Neutrophil (primary cell): ENCODE measurements at regions not wholly inside any gene's neighbourhood (a gene's known extent, or its start where the extent isn't known, plus 50 kb on each side); places are given as distances from the start of the nearest gene placed in this dataset.

Source experiments
- H3K27ac ChIP-seq: fragments of 200-600 bp; sonication (generic); 2 replicates; pipeline ENCODE4 v1.5.1; 2016; ENCODE audit warnings: mild to moderate bottlenecking, moderate library complexity
- H3K27me3 ChIP-seq: fragments of 200-600 bp; sonication (generic); 2 replicates; pipeline ENCODE4 v1.6.0; 2016; ENCODE audit warnings: mild to moderate bottlenecking
- H3K36me3 ChIP-seq: fragments of 200-600 bp; sonication (generic); 2 replicates; pipeline ENCODE4 v1.5.1; 2017
- H3K4me1 ChIP-seq, 2 experiments: fragments of 200-600 bp in 1 of 2; sonication (generic) in 1 of 2; 1 replicate in 1 of 2; 2 replicates in 1 of 2; pipeline versions ENCODE4 v1.5.1 to v1.6.1; 2013 to 2016; ENCODE audit warnings: low read depth in 1 of 2, low read length in 1 of 2, mild to moderate bottlenecking in 1 of 2, moderate library complexity in 1 of 2; ENCODE audit not compliant: control insufficient read depth in 1 of 2, insufficient read depth in 1 of 2
- H3K4me3 ChIP-seq, 2 experiments: fragments of 200-600 bp in 1 of 2; sonication (generic) in 1 of 2; 1 replicate in 1 of 2; 2 replicates in 1 of 2; pipeline ENCODE4 v1.5.1; 2013 to 2016; ENCODE audit warnings: low read depth in 1 of 2, low read length in 1 of 2, mild to moderate bottlenecking in 1 of 2, moderate library complexity in 1 of 2
- H3K9me3 ChIP-seq: fragments of 200-600 bp; sonication (generic); 2 replicates; pipeline ENCODE4 v1.5.1; 2016
- CTCF ChIP-seq: fragments of 200-600 bp; sonication (generic); IDR thresholded peaks from 2 replicates; pipeline ENCODE4 v1.5.1; 2016; ENCODE audit warnings: antibody characterized with exemption

GRCh38 chr2:223238301-223238700 lies 186.3 kb downstream of the KCNE4 start:
- Histone ChIP-seq H3K27me3 (no peaks in the 10 kb centered on the region), H3K27ac (no peak overlapping the region), H3K4me3 (no peak overlapping the region), H3K36me3 (no peaks in the 10 kb centered on the region), H3K4me1 (no peaks in the 10 kb centered on the region), H3K9me3 (no peaks in the 10 kb centered on the region)
- no peak for TF ChIP-seq CTCF

DNA sequence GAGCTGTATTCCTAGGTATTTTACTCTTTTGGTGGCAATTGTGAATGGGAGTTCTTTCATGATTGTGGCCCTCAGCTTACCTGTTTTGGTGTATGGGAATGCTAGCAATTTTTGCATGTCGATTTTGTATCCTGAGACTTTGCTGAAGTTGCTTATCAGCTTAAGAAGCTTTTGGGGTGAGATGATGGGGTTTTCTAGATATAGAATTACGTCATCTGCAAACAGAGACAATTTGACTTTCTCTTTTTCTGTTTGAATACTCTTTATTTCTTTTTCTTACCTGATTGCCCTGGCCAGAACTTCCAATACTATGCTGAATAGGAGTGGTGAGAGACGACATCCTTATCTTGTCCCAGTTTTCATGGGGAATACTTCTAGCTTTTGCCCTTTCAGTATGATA lies 191.2 kb downstream of the KCNE4 start:
- Histone ChIP-seq H3K4me3 (no peak overlapping the region), H3K27me3 (no peaks in the 10 kb centered on the region), H3K27ac (no peak overlapping the region), H3K9me3 (no peaks in the 10 kb centered on the region), H3K36me3 (no peaks in the 10 kb centered on the region), H3K4me1 (no peaks in the 10 kb centered on the region)
- no peak for TF ChIP-seq CTCF

DNA sequence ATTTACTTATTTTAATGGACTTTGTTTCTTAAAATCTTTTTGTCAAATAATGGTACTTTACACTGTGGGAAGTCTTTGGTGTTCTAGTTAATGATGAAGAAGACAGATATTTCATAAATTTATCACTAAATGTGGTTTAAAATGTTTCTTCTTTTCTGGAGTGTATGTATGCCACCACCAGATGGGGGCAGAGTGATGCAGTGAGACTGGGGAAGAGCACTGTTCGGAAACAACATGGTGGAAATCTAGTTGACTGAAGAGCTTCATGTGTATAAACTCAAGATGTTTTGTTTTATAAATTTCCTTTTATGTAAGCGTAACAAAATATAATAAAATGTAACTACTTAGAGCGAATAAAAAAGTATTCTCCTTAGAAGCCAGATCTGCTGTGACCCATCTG lies 195.1 kb downstream of the KCNE4 start:
- Histone ChIP-seq H3K9me3 (no peaks in the 10 kb centered on the region), H3K27me3 (no peaks in the 10 kb centered on the region), H3K4me3 (no peak overlapping the region), H3K36me3 (no peaks in the 10 kb centered on the region), H3K4me1 (no peaks in the 10 kb centered on the region), H3K27ac (no peak overlapping the region)
- TF ChIP-seq CTCF = no peak

- H3K27me3 ChIP-seq = no peaks in the 10 kb centered on the region
- H3K27ac ChIP-seq = no peak overlapping the region
- H3K4me3 ChIP-seq = no peak overlapping the region
- no peaks in the 10 kb centered on the region for H3K36me3 ChIP-seq
- no peaks in the 10 kb centered on the region for H3K9me3 ChIP-seq
- no peaks in the 10 kb centered on the region for H3K4me1 ChIP-seq
- no peak for TF ChIP-seq CTCF
Measured at GRCh38 chr2:223251656-223252229, 199.8 kb downstream of the KCNE4 start.

GRCh38 chr2:223260681-223261080 lies 208.7 kb downstream of the KCNE4 start:
- TF ChIP-seq CTCF = no peak
- Histone ChIP-seq H3K27ac (no peak overlapping the region), H3K27me3 (no peaks in the 10 kb centered on the region), H3K4me3 (no peak overlapping the region), H3K9me3 (no peaks in the 10 kb centered on the region), H3K36me3 (no peaks in the 10 kb centered on the region), H3K4me1 (no peaks in the 10 kb centered on the region)

DNA sequence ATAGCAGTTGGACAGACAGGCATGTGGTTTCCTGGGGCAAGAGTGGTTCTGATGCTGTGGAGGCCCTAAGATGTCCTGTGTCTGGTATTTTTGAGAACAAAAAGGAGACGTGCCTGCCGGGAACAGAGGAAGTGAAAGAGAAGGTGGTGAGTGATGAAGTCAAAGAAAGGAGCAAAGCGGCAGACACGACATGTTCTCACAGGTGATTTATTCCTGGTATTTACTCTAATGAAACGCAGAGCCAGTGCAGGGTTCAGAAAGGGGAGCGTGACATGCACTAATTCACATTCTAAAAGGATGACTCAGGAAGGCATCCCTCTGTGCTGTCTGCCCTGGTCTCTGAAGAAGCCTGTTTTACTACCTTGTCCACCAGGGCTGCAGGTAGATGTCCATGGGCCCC lies 211.0 kb downstream of the KCNE4 start:
- no peak overlapping the region for H3K27ac ChIP-seq

More for the DNA sequence above, 211.0 kb downstream of the KCNE4 start:
- Histone ChIP-seq H3K9me3 (no peaks in the 10 kb centered on the region), H3K27me3 (no peaks in the 10 kb centered on the region), H3K4me3 (no peak overlapping the region), H3K4me1 (no peaks in the 10 kb centered on the region), H3K36me3 (no peaks in the 10 kb centered on the region)
- no peak for TF ChIP-seq CTCF
